SK-N-DZ (cell line): ENCODE measurements at regions not wholly inside any gene's neighbourhood (a gene's known extent, or its start where the extent isn't known, plus 50 kb on each side); places are given as distances from the start of the nearest gene placed in this dataset.

Experiments
- DNase-seq: peaks from one replicate; pipeline ENCODE4 v3.0.0-alpha.2; 2015; ENCODE audit warnings: low spot score

- DNase-seq = no peak
These were observed 234.3 kb downstream of the CDCA7 start for GRCh38 chr2:173588931-173589369.

GRCh38 chr2:173589604-173590275 is 235.1 kb downstream of the CDCA7 start:
- no peak for DNase-seq

GRCh38 chr2:173590276-173590861 is 235.7 kb downstream of the CDCA7 start:
- no peak for DNase-seq

- no peak for DNase-seq
These were observed 238.4 kb downstream of the CDCA7 start for GRCh38 chr2:173593109-173593508.

- DNase-seq = no peak
These were observed 241.6 kb downstream of the CDCA7 start for GRCh38 chr2:173596244-173596643.

- no peak for DNase-seq
These were observed 243.9 kb downstream of the CDCA7 start for GRCh38 chr2:173598525-173598924.

- no peak for DNase-seq
These were observed 245.2 kb downstream of the CDCA7 start for GRCh38 chr2:173599821-173600359.

GRCh38 chr2:173602153-173602795 is 247.6 kb downstream of the CDCA7 start:
- no peak for DNase-seq

- DNase-seq = no peak
These were observed 251.3 kb downstream of the CDCA7 start for GRCh38 chr2:173605994-173606393.

GRCh38 chr2:173606619-173607248 is 252.1 kb downstream of the CDCA7 start:
- no peak for DNase-seq

GRCh38 chr2:173607606-173608311 is 253.1 kb downstream of the CDCA7 start:
- DNase-seq = no peak

GRCh38 chr2:173611121-173611520 is 256.4 kb downstream of the CDCA7 start:
- DNase-seq = no peak

GRCh38 chr2:173612354-173612753 is 257.7 kb downstream of the CDCA7 start:
- no peak for DNase-seq

GRCh38 chr2:173613386-173613785 is 258.7 kb downstream of the CDCA7 start:
- no peak for DNase-seq

GRCh38 chr2:173614265-173614930 is 259.7 kb downstream of the CDCA7 start:
- no peak for DNase-seq

- no peak for DNase-seq
These were observed 269.0 kb downstream of the CDCA7 start for GRCh38 chr2:173623438-173624319.

GRCh38 chr2:173625315-173625714 is 270.6 kb downstream of the CDCA7 start:
- no peak for DNase-seq

- no peak for DNase-seq
These were observed 274.4 kb downstream of the CDCA7 start for GRCh38 chr2:173629076-173629475.

- DNase-seq = no peak
These were observed 275.9 kb downstream of the CDCA7 start for GRCh38 chr2:173630425-173631126.

GRCh38 chr2:173631127-173631460 is 276.4 kb downstream of the CDCA7 start:
- DNase-seq = no peak
